MM.1S (cell line): ENCODE measurements at regions not wholly inside any gene's neighbourhood (a gene's known extent, or its start where the extent isn't known, plus 50 kb on each side); places are given as distances from the start of the nearest gene placed in this dataset.

Source experiments
- CTCF ChIP-seq: fragments of 300-600 bp; sonication (generic); IDR thresholded peaks from 2 replicates; pipeline ENCODE4 v1.5.1; 2016; ENCODE audit warnings: antibody characterized with exemption, low read length, mixed read lengths
- EZH2phosphoT487 ChIP-seq: fragments of 300-600 bp; sonication (generic); IDR thresholded peaks from 2 replicates; pipeline ENCODE4 v1.6.1; 2018; ENCODE audit warnings: antibody characterized with exemption, low read length

- no peak for TF ChIP-seq CTCF
- TF ChIP-seq EZH2phosphoT487 = no peak
These were observed 54.0 kb upstream of the GADL1 start for GRCh38 chr3:30948426-30948825.
